KMS-11 (cell line): ENCODE measurements at regions not wholly inside any gene's neighbourhood (a gene's known extent, or its start where the extent isn't known, plus 50 kb on each side); places are given as distances from the start of the nearest gene placed in this dataset.

ENCODE experiments used
- H2AFZ ChIP-seq: fragments of 200-600 bp; sonication (generic); 2 replicates; pipeline ENCODE4 v1.6.1; 2016; ENCODE audit warnings: antibody characterized with exemption, mixed run types, low read depth
- H3K27ac ChIP-seq: fragments of 200-600 bp; sonication (generic); 2 replicates; pipeline ENCODE4 v1.6.1; 2016; ENCODE audit warnings: mild to moderate bottlenecking, mixed run types
- H3K27me3 ChIP-seq: fragments of 200-600 bp; sonication (generic); 2 replicates; pipeline ENCODE4 v1.6.1; 2017; ENCODE audit warnings: mild to moderate bottlenecking, low read depth, mixed run types, moderate library complexity; ENCODE audit not compliant: insufficient read depth
- H3K36me3 ChIP-seq: fragments of 200-600 bp; sonication (generic); 2 replicates; pipeline ENCODE4 v1.6.1; 2017; ENCODE audit warnings: mild to moderate bottlenecking, mixed run types; ENCODE audit not compliant: insufficient read depth
- H3K4me1 ChIP-seq: fragments of 200-600 bp; sonication (generic); 2 replicates; pipeline ENCODE4 v1.6.1; 2016; ENCODE audit warnings: mild to moderate bottlenecking, low read depth, mixed run types; ENCODE audit not compliant: poor library complexity, severe bottlenecking
- H3K4me2 ChIP-seq: fragments of 200-600 bp; sonication (generic); 2 replicates; pipeline ENCODE4 v1.7.0; 2016; ENCODE audit warnings: mild to moderate bottlenecking, mixed run types
- H3K4me3 ChIP-seq: fragments of 200-600 bp; sonication (generic); IDR thresholded peaks from 2 replicates; pipeline ENCODE4 v1.6.1; 2017; ENCODE audit warnings: low read depth, low read length, mixed read lengths; ENCODE audit not compliant: insufficient read depth
- H3K79me2 ChIP-seq: fragments of 200-600 bp; sonication (generic); 2 replicates; pipeline ENCODE4 v1.6.1; 2016; ENCODE audit warnings: low read depth, mixed run types; ENCODE audit not compliant: insufficient read depth
- H3K9ac ChIP-seq: fragments of 200-600 bp; sonication (generic); 2 replicates; pipeline ENCODE4 v1.6.1; 2016; ENCODE audit warnings: mild to moderate bottlenecking, mixed run types
- H4K20me1 ChIP-seq: fragments of 200-600 bp; sonication (generic); 2 replicates; pipeline ENCODE4 v1.6.1; 2016; ENCODE audit warnings: mild to moderate bottlenecking, mixed run types; ENCODE audit not compliant: insufficient read depth
- CTCF ChIP-seq: fragments of 200-600 bp; sonication (generic); conservative IDR thresholded peaks from 2 replicates; pipeline ENCODE4 v1.6.1; 2017; ENCODE audit warnings: low read depth, mild to moderate bottlenecking, antibody characterized with exemption, low read length, moderate library complexity, mixed read lengths

- no peak overlapping the region for H3K4me2 ChIP-seq
- H3K9ac ChIP-seq: no peak overlapping the region
- H3K27me3 ChIP-seq: no peaks in the 10 kb centered on the region
- H3K27ac ChIP-seq: no peak overlapping the region
- H3K79me2 ChIP-seq: no peaks in the 10 kb centered on the region
- H3K36me3 ChIP-seq: no peaks in the 10 kb centered on the region
- H3K4me3 ChIP-seq: no peak overlapping the region
- no peak overlapping the region for H2AFZ ChIP-seq
- H4K20me1 ChIP-seq: no peaks in the 10 kb centered on the region
- no peak for TF ChIP-seq CTCF
- no peaks in the 10 kb centered on the region for H3K4me1 ChIP-seq
These were observed 179.5 kb downstream of the HNRNPD start for GRCh38 chr4:82194329-82194728.

GRCh38 chr4:82192017-82192673 lies 181.6 kb downstream of the HNRNPD start:
- TF ChIP-seq CTCF: no peak
- no peaks in the 10 kb centered on the region for H3K27me3 ChIP-seq
- no peak overlapping the region for H3K4me2 ChIP-seq
- no peak overlapping the region for H3K4me3 ChIP-seq
- no peak overlapping the region for H2AFZ ChIP-seq
- H3K27ac ChIP-seq: no peak overlapping the region
- H3K4me1 ChIP-seq: peaks cover 2% of the 10 kb centered on the region
- no peaks in the 10 kb centered on the region for H3K79me2 ChIP-seq
- H4K20me1 ChIP-seq: no peaks in the 10 kb centered on the region
- H3K9ac ChIP-seq: no peak overlapping the region
- H3K36me3 ChIP-seq: no peaks in the 10 kb centered on the region

- Histone ChIP-seq H3K9ac (no peak overlapping the region), H3K79me2 (no peaks in the 10 kb centered on the region), H3K27ac (no peak overlapping the region), H3K36me3 (no peaks in the 10 kb centered on the region), H3K4me1 (peaks cover 6% of the 10 kb centered on the region), H3K4me3 (no peak overlapping the region), H3K4me2 (no peak overlapping the region), H4K20me1 (no peaks in the 10 kb centered on the region), H3K27me3 (no peaks in the 10 kb centered on the region), H2AFZ (no peak overlapping the region)
- no peak for TF ChIP-seq CTCF
These were observed 192.0 kb downstream of the HNRNPD start for GRCh38 chr4:82181789-82182188.

- no peak overlapping the region for H3K4me2 ChIP-seq
- H3K9ac ChIP-seq: no peak overlapping the region
- no peaks in the 10 kb centered on the region for H3K4me1 ChIP-seq
- no peaks in the 10 kb centered on the region for H3K79me2 ChIP-seq
- no peak overlapping the region for H2AFZ ChIP-seq
- H4K20me1 ChIP-seq: no peaks in the 10 kb centered on the region
- H3K27me3 ChIP-seq: no peaks in the 10 kb centered on the region
- no peaks in the 10 kb centered on the region for H3K36me3 ChIP-seq
- no peak for TF ChIP-seq CTCF
- no peak overlapping the region for H3K27ac ChIP-seq
- H3K4me3 ChIP-seq: no peak overlapping the region
These were observed 201.6 kb downstream of the HNRNPD start for GRCh38 chr4:82172186-82172585.
